ENCODE measurements at regions not wholly inside any gene's neighbourhood (a gene's known extent, or its start where the extent isn't known, plus 50 kb on each side); places are given as distances from the start of the nearest gene placed in this dataset.
"Not testable (repeated sequence)": the region's sequence is repeated elsewhere in the genome, so short reads cannot be mapped to it uniquely, and the experiment has no call there.

- no peak for DNase-seq
Observed at GRCh38 chr6:121020656-121021055, 313.6 kb downstream of the TBC1D32 start.

DNA sequence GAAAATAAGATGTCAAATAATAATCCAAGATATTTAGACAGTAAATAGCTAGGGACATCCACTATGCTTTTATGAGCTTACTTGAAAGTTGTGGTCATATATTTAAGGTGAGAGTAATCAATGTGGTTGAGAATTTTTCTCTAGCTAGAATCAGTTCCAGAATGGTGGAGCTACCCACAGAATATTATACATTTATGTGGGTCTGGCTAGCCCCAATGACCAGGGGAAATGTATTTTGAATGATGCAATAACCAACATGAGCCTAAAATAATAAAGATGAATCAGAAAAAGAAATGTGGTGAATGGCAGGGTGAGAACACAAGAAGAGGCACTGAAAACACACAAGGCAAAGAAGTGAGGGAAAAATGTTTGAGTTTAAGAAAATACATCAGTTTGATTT is 325.7 kb downstream of the TBC1D32 start:
- no peak for DNase-seq

- DNase-seq, result no peak
Observed at GRCh38 chr6:121006024-121006423, 328.3 kb downstream of the TBC1D32 start.

- DNase-seq, result no peak
Observed at GRCh38 chr6:121000381-121000780, 333.9 kb downstream of the TBC1D32 start.

GRCh38 chr6:120996340-120996739 is 337.9 kb downstream of the TBC1D32 start:
- no peak for DNase-seq

DNA sequence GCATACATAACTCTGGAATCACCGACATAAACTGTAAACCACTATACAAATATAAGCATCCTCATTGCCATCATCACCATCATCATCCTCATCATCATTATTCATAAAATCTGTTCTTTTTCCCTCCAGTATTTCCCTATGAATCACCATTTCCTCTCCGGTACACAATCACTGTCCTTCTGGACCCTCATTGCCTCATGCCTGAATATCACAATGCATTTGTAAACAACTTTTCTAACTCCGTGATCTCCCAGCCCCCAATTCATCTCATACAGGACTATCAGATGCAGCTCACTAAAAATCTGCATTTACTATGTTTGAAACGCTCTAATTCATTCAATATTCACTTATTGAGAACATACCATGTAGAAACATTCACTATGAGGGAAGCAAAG is 339.7 kb downstream of the TBC1D32 start:
- DNase-seq, result no peak

DNA sequence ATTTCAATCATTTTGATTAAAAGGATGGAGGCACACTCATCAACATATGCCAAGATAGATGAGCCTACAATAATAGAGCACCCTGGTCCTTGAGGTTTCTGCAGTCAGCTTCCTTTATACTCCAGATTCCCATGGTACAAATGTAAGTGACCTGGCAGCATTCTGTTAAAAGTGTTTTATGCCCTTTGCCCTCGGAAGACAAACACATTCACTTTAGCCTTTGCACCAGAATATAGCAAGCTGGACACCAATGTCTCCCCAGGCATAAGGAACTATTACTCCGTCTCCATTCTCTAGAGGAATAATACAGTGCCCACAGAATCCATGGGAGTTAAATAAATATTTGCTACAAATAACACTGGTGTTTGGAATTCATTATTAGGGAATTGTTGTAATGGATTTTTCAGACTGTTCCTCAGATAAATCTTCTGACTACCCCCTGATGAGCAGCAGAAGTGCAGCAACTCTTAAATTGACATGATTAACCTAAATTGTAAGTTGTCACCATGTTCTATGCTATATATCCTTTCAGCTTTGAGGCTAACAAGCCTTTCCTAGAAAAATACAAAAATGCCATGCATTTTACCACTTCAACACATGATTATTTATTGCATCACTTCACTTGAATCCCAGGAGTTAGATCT is 340.2 kb downstream of the TBC1D32 start:
- DNase-seq, result no peak

- DNase-seq, result no peak
Observed at GRCh38 chr6:120992257-120992656, 342.0 kb downstream of the TBC1D32 start.

DNA sequence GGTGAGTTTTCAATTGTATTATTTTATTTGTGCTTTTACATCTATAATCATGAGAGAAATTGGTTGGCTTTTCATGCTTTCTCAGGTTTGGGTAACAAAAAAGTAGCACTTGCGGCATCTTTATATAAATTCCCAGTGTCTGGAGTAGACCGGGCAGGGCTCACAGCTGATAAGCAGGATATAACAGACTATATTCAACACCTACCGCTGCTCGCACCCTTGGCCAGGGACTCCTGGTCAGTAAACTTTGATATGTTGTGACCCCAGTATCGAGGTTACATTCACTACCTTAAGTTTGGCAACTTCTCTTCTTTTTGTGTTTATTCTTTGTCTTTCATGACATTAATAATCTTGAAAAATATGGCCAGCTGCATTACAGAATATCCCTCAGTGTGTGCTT is 343.4 kb downstream of the TBC1D32 start:
- DNase-seq, result no peak

DNA sequence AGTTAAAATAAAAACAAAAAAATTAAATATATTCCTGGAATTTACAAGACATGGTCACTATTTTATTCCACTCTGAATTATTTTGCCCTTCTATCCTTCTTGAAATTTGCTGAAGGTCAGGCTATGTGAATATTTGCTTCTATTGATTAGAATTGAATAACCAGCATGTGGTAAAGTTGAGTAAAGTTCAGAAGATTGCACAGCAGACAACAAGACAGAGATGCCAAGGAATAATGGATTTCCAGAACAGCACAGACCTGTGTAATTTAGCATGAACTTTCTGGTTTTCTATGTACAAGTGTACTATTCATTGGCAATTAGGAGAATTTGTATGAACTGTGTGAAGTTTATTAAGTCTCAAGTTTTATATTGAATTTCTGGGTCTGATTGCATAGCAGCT is 352.4 kb downstream of the TBC1D32 start:
- DNase-seq, result no peak

- no peak for DNase-seq
Observed at GRCh38 chr6:120966321-120966720, 368.0 kb downstream of the TBC1D32 start.

DNA sequence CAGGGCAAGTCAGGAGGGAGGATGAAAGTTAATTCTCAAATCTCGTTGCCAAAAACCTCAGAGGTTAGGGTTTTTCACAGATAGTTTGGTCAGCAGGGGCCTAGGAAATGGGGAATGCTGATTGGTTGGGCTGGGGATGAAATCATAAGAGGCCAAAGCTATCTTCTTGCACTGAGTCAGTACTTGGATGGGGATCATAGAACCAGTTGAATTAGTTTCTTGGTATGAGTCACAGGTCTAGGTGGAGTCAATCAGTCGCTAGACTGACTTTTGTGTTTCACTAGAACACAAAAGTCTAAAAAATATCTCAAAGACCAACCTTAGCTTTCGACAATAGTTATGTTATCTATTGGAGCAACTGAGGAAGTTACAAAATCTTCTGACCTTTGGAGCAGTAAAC is 368.5 kb downstream of the TBC1D32 start:
- no peak for DNase-seq

- DNase-seq, result no peak
Observed at GRCh38 chr6:120960761-120961160, 373.5 kb downstream of the TBC1D32 start.

DNA sequence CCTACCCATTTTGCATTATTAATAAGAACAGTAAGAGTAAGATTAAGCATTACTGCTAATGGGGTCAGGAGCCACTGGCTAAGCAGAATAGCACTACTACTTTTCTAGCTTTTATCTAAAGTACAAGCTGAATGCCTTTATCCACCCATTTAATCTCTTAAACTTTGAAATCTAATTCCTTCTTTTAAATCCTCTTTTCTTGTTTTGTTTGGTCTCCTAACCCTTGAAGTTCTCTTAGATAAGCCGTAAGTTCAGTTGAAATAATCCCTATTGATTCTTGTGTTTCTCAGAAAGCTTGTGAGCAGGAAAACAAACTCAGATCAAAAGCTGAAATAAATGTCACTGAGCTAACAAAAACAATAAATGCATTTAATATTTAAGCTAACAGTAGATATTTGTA is 380.2 kb downstream of the TBC1D32 start:
- DNase-seq, result no peak

DNA sequence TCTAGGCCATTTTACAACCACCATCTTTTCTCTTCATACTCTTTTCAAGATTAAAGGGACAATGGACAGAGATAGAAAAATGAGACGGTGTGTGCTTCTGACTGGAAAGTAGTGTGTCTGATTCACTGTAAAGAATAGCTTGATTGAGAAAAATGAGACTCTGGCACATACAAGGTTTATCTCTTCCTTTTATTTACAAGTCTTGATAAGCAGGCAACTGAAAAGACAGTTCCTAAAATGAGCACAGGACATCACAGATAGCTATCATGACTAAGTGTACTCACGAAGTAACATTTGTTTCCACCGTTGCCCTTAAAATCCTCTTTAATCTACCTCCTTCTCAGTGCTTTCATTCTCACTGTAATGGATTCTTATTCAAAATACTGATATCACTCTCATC is 383.0 kb downstream of the TBC1D32 start:
- no peak for DNase-seq

- DNase-seq, result no peak
Observed at GRCh38 chr6:120947111-120947510, 387.2 kb downstream of the TBC1D32 start.

GRCh38 chr6:120945905-120946594 is 388.2 kb downstream of the TBC1D32 start:
- no peak for DNase-seq

- DNase-seq, result peak in 2 of 4 experiments; percentile 6 to 16
Observed at GRCh38 chr6:120938876-120939472, 395.3 kb downstream of the TBC1D32 start.

DNA sequence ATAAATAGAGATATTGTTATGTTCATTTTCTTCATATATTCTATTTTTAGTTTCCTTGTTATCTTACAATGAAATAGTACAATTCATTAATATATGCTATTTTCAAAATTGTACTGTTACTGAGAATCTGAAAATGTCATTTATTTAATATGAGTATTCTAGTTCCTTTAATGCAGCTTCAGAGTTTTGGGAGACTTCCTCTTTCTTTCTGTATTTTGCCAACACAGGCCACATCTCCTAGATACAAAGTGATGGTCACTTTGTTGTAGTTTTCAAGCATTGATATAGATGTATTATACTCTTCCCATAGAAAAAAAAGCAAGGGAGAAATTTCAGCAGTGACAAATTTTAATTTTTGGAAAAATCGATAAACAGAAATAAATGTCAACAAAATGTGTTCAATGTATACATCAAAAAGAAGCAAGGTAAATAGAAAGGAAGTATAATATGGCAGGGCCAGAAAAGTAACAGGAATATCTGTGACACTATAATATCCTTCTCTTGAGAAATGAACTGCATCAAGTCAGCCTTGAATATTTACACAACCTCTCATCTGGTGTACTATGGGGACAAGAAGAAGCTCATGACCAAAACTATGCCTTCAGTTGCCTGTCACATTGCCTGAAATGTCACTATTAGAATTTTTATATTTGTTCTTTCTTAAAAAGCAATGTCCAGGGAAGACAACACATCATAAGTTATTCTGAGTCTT is 396.0 kb downstream of the TBC1D32 start:
- peak in 2 of 4 experiments; percentile 5 to 16 for DNase-seq

DNA sequence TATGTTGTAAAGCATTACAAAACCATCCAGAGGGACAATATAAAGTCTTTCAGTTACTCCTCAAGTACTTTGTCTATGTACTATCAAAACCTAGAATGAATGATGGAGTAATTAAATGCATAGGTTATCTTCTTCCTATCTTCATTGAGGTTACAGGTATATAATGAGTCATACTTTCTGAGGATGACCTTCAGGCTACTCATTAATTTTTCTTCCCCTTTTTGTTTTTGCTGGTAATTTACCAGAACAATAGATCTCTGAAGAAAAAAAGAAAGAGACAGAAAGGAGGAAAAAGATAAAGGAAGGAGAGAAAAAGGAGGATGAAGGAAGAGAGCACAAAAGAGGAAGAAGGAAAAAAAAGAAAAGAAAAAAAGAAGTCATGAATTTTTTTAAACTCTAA is 398.4 kb downstream of the TBC1D32 start:
- DNase-seq, result no peak

- no peak for DNase-seq
Observed at GRCh38 chr6:120935016-120935415, 399.3 kb downstream of the TBC1D32 start.

- DNase-seq, result not testable (repeated sequence)
Observed at GRCh38 chr6:120931520-120932180, 402.6 kb downstream of the TBC1D32 start.

GRCh38 chr6:120930500-120930899 is 403.8 kb downstream of the TBC1D32 start:
- not testable (repeated sequence) for DNase-seq
